Fibroblast of peridontal ligament (primary cell): ENCODE measurements at regions not wholly inside any gene's neighbourhood (a gene's known extent, or its start where the extent isn't known, plus 50 kb on each side); places are given as distances from the start of the nearest gene placed in this dataset.
"Not testable (repeated sequence)": the region's sequence is repeated elsewhere in the genome, so short reads cannot be mapped to it uniquely, and the experiment has no call there.

Source experiments
- DNase-seq: peaks from one replicate; pipeline ENCODE4 v3.0.0-alpha.2; 2010; ENCODE audit errors: extremely low read depth

DNA sequence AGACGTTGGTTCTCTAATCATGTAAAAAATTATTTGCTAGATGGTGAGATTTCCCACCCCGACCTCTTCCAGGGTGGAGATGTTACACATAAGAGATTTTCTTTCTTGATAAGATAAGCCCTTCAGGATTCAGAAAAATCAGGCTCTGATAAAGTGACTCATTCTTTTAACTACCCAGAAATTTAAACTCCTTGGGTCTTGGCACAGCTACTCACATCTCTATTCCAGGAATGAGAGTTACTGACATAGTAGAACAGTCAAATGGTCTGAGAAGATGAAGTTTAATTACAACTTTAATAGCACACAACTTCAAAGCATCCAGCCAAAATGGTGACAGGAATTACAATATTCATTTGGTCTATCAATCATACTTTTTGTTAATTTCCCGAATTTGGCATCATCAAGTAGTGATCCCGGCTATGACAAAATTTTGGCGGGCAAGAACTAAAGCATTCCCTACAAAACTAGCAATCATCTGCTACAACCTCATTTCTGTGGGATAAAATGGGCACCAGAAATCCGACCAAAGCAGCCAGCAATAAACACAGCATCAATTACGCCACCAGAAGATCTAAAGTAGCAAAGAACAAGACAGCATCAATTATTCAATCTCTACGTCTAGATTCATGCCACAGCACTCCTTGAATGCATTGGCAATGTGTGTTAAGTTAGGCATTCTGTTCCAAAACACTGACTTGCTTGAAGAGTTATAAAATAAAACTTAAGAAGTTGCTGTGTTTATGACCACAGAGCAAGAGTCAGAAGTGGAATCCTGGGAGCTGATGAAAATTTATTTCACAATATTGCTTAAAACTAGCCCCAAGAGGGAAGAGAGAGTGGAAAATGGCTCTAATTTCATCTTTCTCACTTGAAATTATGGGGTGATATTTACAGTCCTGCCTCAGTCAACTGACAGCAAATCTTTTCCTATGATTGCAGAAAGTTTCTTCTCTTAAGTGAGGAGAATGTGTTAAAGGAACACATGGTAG is 565.7 kb upstream of the ANKRD30A start:
- peak; percentile 82 for DNase-seq

DNA sequence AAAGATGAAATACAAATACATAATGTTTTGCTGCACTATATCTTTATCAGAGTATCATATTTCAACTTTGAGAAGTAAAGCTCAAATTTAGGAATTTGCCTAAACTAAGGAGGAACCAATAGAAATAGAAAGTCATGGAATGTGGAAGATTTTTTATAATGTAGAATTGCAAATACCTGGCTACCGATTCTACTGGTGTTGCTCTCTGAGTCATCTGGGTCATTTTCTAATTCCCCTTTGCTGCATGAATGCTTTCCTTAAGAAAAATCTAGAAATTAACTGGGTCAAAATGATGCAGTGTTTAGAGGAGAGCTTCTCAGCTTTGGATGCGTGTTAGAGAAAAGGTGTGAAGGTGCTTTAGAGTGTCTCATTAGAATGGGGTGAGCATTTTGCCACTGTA is 568.9 kb upstream of the ANKRD30A start:
- no peak for DNase-seq

- no peak for DNase-seq
Measured at GRCh38 chr10:36555036-36555435, 570.4 kb upstream of the ANKRD30A start.

DNA sequence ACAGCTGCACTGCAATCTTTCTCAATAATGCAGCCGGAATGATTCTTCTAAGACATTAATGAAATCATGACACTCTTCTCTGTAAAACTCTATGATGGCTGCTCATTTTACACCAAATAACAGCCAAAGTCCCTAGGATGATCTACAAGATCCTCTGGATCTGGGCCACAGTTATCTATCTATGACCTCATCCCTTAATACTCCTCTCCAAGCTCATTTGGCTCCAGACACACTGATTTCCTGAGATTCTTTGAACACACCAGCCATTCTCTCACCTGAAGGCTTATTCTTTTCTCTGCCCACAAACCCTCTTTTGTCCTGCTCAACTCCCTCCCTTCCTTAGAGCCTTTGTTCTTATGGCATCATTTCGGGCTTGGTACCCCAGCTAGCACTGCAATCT is 577.4 kb upstream of the ANKRD30A start:
- DNase-seq, result no peak

DNA sequence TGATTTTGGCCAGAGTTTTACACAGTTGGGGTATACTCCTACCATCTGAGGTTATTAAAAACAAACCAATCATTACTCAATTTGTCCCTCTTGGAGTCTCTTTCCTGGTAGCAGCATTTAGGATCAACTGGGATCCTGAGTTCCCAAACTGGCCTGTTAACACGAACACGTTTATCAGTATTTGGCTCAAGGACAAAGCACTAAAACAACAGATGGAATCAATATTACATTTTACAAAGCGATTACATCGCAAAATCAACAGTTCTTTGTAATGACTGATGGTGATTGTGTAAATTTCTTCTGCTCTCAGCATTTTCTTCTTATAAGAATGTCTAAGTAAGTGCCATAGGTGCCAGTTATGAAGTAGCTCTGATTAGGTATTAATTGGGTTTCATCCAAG is 582.9 kb upstream of the ANKRD30A start:
- DNase-seq, result peak; percentile 60

- no peak for DNase-seq
Measured at GRCh38 chr10:36540611-36541010, 584.8 kb upstream of the ANKRD30A start.

DNA sequence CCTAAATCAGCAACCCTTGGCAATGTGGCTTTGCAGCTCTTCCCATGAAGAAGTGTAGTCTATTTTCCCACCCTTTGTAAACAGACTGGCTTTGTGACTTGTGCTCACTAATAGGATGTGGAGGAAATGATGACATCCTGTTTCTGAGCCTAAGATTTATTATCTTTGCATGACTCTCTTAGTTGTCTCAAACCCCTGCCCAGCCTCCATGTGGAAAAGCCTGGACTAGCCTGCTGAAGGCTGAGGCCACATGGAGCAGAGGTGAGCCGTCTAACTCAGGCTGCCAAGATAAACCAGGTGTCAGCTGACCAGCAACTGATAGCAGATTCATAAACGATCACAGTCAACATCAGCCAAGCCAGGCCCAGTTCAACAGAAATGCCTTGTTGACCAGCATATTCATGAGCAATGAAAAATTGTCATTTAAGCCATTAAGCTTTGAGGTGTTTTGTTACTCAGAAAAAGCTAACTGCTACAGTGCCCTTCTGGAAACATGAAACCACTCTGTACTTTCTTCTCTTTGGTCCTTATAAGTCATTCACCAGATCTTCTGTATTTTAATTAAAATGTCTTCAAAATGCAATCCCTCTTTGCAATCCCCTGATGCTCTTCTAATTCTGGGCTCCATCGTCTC is 586.3 kb upstream of the ANKRD30A start:
- peak; percentile 18 for DNase-seq

DNA sequence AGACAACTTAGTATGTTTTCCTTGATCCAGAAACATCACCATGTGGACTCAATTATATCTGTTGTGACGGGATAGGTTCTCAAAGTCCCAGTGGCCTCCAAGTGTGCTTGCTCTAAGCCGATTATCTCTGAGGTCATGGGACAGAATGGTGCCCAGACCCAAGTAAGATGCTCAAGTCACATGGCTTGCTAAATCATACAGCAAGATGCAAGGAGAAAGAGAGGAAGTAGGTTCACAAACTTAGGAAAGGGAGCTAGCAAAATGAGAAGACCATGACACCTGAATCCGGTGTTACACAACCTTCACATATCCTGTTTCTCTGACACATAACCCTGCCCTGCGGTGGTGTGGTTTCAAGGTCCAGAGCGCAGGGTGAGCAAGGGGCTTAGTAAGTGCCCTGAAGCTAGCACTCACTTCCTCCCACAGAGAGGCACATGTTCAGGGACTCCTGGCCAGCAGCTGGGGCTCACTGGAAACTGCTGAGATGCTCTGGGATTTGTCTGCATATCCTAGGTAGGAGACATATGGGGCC is 590.9 kb upstream of the ANKRD30A start:
- peak; percentile 84 for DNase-seq

DNA sequence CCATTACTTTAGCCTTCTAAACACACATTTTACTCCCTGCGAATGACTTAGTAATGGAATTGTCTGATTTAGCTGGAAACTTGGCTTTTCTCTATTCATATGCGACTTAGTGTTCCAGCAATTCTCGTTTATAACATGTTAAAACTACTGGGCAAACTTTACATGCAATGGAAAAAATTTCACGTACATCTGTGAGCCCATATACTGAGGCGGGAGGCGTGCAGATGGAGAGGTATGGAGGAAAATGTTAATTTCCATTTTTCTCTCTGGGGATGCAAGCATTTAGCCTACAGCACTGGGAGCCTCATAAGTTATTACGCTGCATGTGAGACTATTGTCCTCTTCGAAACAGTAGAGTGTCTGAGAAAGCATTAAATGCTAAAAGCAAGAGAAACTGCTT is 591.5 kb upstream of the ANKRD30A start:
- no peak for DNase-seq

DNA sequence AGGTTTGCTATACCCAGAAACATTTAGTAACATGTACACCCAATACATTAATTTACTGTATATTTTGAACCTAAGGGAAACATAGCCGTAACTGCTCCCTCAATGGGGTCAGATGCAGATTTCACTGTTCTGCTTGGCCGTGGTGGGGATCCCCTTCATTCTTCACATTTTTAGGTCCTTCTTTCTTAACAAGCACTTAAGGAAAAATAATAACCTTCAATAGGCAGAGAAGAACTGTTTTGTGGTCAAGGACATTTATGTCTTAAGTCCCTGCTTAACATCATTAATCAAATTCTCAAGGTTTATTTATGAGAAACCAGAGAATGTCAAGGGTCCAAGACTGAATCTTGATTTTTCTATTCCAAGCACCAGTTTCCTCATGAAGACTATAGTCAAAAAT is 592.1 kb upstream of the ANKRD30A start:
- DNase-seq, result no peak

- DNase-seq, result no peak
Measured at GRCh38 chr10:36531621-36532020, 593.8 kb upstream of the ANKRD30A start.

- no peak for DNase-seq
Measured at GRCh38 chr10:36526033-36526432, 599.4 kb upstream of the ANKRD30A start.

DNA sequence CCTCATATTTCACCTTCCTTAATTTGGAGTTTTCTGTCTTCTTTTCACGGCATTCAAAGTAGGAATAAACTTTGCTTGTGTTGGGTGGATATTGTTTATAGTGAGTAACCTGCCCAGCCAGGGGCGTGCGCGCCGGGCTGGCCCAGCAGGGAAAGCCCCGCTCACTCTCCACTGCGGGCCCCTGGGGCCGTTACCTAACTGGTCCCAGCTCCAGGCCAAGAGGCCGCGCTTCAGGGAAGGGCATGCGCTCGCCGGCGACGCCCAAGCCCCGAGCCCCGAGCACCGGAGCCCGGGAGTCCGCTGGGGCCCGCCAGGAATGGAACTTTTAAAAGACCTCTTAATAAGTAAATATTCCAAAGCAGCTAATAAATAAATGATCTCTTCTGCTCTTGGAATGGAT is 601.3 kb upstream of the ANKRD30A start:
- not testable (repeated sequence) for DNase-seq

DNA sequence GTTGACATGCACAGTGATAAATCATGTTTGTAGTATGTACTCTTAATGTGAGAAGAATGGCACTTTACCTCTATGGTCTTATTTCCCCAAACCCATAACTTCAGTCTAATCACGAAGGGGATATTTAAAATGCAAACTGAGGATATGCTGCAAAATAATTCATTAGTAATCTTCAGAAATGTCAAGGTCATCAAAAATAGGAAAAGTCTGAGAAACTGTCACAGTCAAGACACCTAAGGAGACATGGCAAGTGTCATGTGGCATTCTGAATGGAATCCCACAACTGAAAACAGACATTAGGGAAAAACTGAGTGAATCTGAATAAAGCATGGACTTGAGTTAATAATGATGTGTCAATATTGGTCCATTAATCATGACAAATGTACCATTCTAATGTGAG is 605.5 kb upstream of the ANKRD30A start:
- no peak for DNase-seq

DNA sequence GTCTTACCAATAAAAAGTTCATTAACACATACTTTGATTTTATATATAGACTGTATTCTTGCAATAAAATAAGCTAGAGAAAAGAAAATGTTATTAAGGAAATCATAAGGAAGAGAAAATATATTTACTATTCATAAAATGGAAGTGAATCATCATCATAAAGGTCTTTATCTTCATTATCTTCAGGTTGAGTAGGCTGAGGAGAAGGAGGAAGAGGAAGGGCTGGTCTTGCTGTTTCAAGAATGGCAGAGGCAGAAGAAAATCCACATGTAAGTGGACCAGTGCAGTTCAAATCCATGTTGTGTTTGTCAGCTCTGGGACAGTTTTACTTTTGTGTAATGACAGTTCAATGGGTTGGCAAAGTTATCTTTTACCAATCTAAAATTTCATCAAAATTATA is 609.1 kb upstream of the ANKRD30A start:
- DNase-seq, result no peak

DNA sequence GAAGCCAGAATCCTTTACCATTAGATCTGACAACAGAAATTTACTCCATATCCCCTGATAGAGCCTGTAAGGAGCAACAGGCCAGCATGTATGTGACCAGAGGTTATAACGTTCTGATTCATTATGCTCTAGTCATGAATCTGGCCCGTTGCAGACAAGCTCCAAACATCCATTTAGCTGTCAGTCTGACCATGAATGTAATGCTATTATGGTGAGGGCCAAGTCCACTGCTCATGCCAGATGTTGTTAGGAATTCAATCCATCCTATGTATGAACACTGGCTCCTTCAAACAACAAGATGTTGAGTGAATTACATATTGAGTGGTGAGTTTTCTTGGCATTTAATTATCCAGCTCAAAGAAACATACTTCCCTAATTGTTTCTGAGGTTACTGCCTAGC is 610.1 kb upstream of the ANKRD30A start:
- peak; percentile 49 for DNase-seq

GRCh38 chr10:36507715-36508114 is 617.7 kb upstream of the ANKRD30A start:
- DNase-seq, result no peak

DNA sequence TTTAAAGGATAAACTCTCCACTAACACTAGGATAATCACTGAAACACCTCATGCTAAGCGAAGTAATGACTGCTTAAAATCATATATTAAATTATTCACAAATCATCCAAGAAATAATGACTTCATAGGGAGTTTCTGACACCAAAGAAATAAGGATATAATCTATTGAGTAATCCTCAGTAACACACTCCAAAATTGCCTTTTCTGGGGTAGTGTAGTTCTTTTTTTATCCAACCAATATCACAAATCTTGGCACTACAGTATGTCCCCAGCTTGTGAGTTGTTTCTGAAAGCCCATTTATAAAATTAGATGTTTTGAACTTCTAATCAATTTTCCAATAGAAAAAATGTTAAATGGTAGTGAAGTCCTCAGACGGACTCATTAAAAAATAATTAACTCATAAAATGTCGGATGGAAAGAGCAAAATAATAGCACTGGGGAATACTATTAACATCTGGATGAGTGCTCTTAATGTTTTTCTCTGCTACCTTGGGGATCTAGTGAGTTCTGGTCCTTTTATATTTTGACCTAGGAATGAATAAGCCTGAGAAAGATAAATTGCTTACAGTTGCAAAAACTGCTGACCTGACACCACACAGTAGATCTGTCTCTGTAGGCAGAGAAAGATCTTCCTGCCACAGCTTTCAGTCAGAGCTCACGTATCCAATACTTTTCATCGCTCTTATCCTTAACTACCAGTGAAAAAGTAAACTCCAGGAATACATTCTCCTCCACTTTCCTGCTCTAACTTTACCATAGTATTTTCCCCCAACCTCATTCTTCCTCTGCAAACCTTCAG is 618.5 kb upstream of the ANKRD30A start:
- DNase-seq, result no peak

DNA sequence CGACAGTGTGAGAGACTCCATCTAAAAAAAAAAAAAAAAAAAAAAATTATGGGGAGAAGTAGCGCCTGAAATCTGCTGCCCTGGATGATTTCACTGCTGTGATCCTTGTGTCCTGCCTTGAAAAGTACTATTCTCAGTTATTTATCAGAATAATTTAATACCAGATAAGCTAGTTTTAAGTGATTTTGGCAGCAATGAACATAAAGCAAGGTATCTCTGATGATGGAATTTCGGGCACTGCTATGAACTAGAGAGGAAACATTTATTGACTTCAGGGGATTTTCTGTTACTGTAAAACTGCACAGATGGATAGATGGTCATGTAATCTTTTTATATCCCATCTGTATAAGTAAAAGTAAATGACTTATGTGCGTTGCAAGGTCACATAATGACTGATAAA is 619.1 kb upstream of the ANKRD30A start:
- no peak for DNase-seq

- peak; percentile 15 for DNase-seq
Measured at GRCh38 chr10:36504758-36505157, 620.6 kb upstream of the ANKRD30A start.

DNA sequence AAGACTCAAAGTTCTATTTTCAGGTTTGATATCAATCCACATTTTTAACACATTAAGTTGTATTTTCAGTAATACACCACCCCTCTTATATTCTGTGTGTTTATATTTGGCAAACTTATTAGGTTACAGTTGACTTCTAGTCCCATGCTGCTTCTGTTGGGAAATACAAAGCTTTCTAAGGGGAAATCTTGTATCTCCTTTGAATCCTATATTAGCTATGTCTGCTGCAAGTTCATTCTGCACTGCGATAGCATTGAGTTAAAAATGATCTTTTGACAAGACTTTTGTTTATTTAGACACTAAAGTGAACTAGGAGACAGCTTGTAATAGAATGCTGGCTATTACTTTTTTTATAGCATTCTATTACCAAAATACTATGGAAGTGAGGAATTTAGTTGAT is 625.1 kb upstream of the ANKRD30A start:
- no peak for DNase-seq

DNA sequence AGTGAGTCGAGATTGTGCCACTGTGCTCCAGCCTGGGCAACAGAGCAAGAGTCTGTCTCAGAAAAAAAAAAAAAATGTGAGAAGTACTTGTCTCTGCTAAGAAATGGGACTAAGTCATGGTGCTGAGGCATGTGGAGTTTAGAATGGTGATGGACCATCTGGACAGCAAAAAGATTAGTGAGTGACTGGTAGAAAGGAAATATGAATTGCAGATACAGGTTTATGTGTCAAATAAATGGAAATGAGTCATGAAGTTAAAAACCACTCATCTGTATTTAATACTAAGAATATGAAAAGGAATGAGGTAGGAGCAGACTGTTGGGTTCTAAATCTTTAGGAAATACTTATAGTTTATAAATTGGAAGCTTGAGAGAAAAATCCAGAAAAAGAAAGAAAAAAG is 625.7 kb upstream of the ANKRD30A start:
- DNase-seq, result no peak
